GM19455 (cell line): ENCODE measurements at regions not wholly inside any gene's neighbourhood (a gene's known extent, or its start where the extent isn't known, plus 50 kb on each side); places are given as distances from the start of the nearest gene placed in this dataset.
A peak's percentile ranks its signal among the peaks of the same experiment; 100 is the strongest.

ENCODE experiments used
- ATAC-seq: cut with Tn5 transposase; IDR thresholded peaks from one replicate; pipeline ENCODE4 v1.9.1; 2021; ENCODE audit not compliant: unreplicated experiment

DNA sequence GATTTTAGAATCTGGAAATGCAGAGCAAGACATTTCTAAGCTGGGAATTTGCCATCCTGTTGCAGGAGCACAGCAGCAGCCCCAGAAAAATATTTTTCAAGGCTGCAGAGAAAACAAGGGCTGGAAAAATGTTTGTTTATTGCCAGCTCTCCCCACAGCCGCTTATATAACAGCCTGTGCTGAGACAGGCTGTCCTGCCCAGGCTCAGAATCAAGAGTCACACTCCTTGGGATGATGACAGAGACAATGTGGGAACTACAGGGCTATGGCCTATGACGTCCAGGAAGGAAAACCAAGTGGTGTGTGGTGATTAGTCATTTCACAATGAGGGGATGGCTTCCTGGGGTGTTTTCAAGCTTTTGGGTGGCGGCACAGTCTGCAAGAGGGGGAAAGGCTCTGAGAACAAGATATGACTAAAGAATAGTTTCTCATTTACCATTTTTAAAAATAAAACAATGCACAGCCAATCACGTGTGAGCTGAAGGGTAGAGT lies 136.3 kb upstream of the SERP2 start:
- ATAC-seq, result no peak

DNA sequence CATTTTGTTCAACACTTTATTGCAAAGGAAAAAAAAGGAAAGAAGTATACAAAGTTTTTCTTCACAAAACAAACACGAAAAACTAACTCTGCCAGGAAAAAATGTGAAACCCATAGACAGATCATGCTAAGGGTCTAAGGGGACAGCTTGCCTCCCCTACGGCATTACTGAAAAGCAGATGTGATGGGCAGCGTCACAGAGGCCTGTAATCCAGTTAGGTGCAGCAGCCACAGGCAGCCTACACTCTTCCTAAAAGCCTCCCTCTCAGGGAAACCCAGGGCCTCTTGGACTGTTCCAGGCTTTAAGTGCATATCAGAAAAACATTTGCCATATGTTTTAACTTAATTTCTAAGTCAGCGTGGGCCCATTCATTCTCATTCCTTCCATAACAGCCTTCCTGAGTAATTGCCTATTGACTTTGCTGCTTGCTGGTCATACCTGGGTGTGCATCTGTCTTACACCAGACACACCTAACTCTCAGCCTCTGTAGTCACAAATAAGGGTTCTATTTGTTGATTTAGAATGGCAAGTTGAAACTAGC lies 135.7 kb upstream of the SERP2 start:
- ATAC-seq, result no peak

DNA sequence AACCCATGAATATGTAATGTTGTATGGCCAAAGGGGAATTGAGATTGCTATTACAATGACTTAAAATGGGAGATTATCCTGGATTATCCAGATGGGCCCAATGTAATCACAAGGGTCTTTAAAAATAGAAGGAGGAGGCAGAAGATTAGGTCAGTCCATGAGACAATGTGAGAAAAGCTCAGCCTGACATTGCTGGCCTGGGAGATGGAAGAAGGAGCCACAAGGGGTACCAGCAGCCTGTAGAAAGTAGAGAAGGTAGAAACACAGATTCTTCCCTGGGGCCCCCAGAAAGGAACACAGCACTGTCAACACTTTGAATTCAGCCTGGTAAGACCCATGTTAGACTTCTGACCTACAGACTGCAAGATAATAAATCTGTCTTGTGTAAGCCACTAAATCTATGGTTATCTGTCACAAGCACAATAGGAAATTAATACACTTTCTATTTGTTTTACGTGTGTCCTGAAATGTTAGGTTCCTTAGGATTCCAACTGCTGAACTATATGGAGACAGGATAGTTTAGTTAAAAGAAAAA lies 132.9 kb upstream of the SERP2 start:
- ATAC-seq, result no peak

DNA sequence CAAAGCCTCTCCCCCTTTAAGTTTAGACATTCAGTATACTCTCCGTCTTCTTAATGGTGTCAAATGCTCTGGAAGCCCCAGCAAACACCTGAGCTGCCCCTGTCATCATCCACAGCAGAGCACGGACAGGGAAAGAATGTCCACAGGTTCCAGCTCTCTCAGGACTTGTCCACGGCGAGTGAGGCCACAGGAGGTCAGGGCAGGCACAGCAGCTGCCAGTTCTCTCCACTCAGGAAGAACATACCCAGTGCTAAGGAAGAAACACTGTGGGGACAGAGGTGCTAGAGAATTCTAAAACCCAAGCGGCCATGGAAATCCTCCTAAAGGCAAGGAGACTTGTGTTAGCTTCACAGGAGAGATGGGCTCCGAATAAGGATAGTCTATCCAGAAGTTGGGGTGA lies 132.0 kb upstream of the SERP2 start:
- ATAC-seq, result no peak

DNA sequence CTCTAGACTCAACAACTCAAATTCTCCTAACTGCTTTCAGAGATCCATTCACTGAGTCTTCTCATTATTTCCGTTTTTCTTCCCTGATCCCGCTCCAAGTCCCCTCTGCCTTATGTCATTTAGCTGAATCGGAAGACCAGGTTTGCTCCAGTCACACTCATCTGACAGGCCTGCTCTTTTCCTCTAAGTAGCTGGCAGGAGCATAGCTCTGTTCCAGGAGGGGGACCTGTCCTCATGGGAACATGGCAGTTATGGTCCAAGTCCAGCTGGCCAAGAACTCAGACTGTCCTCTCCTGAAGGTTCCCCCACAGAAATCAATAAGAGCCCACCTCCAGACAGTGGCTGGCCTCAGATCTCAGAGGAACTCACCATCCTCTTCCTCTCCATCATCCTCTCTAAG lies 130.9 kb upstream of the SERP2 start:
- ATAC-seq, result no peak

DNA sequence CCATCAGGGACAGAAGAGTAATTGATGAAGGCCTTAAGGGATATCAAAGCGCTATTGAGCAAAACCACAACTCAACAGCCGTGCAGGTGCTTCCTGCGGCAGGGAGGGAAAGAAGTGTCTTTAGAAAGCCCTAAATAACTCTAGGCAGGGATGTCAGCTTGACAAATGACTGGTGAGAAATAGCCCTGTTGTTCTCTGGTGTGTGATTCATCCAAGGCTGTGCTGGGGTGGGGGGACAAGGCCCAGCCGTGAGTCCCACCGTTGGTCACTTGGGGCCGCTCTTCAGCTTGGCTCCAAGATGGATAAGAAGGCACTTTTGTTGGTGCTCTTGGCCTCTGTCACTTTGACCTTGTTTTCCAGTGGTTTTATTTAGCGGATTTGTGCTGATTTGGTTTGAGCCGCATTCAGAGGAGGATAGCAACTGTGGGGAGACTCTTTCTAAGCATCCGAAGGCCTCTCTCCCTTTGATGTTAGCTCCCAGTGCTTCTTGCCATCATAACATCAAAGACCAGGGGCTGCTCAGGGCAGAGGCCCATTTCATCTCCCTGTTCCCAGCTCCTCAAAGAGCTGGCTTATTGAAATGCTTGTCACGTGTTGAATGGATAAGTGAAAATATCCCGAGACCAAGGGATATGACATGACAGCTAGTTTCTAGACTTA lies 130.3 kb upstream of the SERP2 start:
- no peak for ATAC-seq

DNA sequence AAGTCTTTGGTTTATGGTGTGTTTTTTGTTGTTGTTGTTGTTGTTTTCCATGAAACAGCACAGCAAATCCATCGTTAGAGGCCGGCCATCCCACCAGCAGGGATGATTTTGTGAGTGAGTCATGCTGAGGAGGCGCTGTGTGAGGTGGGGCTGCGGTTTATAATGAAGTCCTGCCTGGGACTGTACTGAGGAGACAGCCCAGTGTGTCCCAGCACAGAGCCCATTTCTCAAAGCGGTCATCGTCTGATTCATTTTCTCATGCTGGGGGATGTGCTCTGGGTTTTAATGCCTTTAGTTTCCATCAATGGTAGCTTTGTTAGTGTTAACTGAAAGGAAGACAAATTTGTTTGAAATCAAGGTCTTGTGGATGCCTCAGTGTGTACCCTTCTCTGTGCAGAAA lies 129.3 kb upstream of the SERP2 start:
- ATAC-seq, result no peak

DNA sequence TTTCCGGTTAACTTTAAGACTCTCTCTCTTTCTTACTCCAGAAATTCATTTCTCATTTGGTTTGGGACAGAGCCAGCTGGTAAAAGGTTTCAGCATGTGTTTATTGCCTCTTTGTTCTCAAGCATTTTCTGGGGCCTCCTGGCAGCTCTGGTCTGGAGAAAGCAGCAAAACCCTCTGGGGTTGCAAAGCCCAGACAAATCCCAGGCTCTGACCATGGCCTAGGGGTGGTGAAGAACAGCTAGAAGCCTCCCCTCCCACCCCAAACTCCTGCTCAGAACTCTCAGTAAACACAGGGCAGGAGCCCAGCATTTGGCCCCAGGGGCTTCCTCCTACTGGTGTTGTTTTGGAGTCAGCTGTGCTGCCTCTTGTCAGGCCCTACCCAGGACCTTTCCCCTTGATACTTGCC lies 124.2 kb upstream of the SERP2 start:
- ATAC-seq, result no peak

DNA sequence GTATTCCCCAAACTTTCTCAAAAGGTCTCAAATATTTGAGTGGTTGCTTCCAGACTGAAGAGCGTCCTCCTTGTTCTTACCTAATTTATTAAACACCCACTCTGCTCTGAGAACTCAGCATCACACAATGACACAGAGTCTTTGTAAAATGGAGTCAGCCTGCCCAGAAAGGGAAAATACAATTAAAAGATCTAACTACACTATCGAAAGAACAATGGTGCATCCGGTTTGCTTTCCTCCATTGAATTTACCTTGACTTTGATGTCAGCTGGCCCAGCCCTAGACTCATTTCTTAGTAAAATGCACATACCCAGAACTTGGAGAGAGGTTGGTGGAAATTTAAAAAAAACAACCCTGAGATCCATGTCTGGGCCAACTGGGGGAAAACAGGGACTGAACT lies 120.7 kb upstream of the SERP2 start:
- no peak for ATAC-seq

DNA sequence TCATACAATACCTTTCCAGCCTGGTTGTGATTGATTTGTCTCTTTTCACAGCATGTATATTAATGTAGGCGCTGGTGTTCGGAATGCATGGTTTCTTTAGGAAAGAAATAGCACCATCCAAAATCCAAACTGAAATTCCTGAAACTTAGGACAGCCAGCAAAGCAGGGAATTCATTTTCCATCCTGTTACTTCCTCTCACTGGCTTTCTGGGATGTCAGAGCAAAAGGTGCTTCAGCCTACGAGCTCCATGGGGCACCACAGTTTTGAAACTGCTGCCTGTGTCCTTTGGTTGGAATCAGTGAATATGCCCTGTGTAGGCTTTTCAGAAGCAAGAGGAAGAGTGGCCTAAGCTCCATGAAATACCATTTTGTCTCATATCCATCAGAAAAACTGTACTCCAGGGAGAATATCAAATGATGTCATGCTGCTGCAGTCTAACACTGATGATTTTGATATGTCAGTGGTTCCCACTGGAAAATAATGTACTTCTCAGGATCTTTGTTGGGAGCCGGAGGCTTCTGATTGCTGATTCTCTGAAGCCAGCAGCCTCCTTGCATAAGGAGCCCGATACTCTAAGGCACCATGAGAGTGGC lies 117.8 kb upstream of the SERP2 start:
- no peak for ATAC-seq

DNA sequence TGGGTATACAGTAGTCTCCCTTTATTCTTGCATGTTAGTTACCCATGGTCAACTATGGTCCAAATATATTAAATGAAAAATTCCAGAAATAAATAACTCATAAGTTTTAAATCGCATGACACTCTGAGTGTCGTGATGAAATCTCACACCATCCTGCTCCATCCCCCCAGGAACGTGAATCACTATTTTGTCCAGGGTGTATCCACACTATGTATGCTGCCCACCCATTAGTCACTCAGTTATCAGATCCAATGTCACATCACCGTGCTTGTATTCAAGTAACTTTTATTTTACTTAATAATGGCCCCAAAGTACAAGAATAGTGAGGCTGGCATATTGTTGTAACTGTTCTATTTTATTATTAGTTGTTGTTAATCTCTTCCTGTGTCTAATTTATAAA lies 115.8 kb upstream of the SERP2 start:
- no peak for ATAC-seq

DNA sequence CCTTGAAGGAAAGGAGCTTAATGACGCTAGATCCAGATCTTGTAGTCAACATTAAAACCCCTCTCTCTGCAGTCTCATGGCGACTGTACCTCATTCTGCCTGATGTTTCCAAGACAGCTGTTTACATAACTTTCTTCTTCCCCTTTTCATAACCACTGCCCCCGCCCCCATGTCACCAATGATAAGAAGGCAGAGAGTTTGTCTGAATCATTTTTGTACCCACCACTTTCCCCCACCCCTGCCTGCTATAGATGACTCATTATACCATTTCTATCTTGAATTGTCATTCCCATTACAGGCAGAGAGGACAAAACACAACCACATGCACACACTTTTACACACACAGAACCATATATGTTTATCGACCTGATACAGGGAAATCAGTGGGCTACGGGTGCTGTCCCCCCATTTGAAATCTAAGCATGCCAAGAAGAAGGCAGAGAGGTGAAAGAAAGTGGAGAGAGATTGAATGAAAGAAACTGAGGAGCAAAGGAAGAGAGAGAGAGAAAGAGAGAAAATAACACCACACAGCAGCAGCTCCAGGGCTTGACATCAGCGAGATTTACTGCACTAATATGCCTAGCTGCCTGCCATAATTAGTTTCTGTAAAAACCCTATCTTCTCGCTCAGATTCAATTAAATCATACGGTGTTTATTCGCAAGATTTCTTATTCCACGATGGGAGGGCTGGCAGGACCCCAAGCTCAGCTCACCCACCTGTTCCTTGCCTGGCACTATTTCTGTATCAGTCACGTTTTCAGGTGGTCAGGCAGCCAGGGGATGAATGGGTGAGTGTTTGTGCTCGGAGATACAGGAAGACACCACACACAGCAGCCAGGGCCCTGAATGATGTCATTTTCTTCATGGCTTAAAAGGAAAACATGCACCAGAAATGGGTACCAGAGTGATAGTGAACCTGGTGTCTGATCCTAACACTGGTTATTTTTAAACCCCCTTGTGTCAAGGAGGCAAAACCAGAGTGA lies 114.3 kb upstream of the SERP2 start:
- peak; percentile 62 for ATAC-seq

DNA sequence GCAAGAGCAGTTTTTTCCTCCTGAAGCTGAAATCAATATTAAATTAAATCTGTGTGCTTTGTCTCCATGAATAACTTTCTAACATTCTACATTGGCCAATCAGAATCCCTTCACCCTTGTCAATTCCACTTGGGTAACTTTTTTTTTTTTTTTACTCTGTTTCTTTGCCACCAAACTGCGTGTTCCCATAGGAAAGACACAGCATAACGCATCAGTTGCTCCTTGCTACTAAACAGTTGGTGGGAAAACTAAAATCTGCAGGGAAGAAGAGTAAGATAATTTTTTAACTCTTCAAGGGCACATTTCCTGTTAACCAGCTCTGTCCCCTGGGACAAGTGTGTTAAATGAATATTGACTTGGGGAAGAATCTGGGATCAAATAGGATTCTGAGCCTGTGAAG lies 113.3 kb upstream of the SERP2 start:
- no peak for ATAC-seq

DNA sequence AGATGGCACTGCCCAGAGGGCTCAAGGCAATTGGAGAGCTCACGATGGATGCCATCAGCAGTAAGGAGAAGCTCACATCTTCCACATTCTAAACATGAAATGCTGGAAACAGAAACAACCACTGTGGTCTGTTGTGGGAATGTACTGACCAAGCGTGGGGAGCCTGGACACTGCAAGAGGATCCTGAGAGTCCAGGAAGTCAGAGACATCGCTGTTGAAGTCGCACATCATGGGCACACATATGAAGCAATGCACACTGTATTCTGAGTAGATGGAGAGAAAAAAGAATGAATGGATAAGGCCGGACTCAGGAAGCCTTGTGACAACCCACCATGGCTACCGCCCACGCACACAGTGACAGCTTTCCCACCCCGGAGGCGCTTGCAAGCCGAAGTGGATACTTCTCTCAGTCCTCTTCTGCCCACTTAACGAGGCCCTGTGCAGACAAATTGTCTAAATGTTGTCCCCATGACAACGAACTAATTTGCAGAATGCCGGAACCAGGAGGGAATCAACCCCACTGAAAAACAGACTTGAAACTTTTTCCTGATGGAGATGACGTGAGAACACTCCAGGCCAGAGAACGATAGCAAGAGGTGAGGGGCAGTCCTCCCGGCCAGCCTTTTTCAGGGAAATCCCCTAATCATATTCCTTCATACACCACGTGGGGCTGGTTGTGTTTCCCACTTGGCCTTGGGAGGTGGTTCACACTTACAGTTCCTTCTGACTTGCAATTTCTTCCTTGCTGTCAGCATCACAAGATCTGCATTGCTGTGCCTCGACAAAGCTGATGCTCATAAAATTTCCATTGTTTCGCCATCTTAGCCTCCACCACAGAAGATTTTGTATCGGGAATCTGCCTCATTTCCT lies 109.6 kb upstream of the SERP2 start:
- no peak for ATAC-seq

DNA sequence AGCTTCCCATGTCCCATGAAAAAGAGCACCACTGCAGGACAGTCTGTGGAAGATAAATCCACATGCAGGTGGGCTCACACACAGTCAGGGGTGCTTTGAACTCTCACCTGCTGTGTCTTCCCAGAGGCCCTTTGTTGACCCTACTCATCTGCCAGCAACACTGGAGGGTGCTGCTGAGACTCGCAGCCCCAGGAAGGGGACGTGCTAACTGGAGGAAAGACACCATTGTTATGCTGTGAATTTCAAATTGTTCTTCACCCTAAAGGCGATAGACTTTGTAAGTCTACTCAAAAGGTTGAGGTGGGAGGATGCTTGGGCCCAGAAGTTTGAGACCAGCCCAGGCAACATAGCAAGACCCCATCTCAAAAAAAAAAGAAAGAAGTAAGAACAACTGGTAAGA lies 107.3 kb upstream of the SERP2 start:
- no peak for ATAC-seq

DNA sequence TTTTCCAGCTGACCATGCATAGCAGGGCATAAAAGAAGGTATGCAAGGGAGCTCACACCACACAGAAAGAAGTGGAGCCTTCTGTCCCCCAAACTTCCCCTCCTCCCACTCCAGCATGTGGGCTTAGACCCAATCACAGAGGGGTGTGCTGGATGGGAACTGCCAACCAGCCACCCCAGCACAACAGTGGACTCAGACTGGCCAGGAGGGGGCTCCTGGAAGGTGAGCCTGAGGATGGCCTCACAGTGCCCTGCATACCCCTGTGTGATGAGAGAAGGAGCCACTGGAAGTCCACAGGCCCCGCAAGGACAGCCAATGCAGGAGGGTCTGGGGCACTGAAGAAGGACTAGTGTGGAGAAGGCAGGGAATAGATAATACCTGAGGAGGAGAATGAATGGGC lies 106.9 kb upstream of the SERP2 start:
- ATAC-seq, result no peak

DNA sequence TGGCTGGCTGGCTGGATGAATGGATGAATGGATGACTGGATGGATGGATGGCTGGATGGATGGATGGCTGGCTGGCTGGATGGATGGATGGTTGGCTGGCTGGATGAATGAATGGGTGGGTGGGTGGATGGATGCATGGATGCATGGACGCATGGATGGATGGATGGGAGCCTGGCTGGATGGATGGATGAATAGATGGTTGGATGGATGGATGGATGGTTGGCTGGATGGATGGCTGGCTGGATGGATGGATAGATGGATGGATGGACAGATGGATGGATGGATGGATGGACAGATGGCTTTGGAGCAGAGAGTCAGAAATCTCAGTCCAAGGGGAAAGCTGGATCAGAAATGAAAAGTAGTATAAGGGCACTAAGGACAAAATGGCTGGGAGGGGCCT lies 106.4 kb upstream of the SERP2 start:
- ATAC-seq, result no peak

DNA sequence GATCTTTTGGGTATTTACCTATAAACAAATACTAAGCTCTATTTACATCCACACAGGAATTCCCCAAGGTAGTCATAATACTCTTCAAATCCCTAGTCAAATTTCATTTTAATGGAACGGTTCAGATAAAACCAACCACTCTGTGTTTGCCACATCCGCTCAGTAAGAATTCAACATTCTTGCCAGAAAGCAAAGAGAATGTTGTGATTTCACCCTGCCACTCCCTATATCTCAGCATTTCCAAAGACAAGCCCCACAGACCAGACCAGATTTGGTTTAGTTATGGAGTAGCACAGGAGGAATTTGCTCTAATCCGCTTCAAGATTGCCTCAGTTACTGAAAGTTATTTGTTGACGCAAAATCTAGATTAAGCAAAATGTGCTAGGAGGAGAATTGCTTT lies 105.6 kb upstream of the SERP2 start:
- no peak for ATAC-seq

DNA sequence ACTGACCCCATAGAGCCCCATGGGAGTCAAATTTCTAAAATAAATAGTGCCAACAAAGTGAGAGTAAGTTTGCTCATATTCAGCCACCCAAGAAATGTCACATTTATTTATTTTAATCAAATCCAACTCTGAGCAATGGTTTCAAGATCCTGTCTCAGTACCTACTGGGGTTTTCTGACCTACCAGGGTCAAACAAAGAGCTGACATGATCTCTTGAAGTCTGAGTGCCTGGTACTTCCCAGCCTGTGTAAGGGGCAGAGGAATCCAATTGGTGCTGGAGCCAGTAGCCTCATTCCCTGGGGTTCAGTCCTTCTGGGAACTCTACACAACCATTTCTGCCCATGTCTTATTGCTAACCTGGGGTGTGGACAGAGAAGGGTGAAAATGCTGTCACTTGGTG lies 104.6 kb upstream of the SERP2 start:
- no peak for ATAC-seq

DNA sequence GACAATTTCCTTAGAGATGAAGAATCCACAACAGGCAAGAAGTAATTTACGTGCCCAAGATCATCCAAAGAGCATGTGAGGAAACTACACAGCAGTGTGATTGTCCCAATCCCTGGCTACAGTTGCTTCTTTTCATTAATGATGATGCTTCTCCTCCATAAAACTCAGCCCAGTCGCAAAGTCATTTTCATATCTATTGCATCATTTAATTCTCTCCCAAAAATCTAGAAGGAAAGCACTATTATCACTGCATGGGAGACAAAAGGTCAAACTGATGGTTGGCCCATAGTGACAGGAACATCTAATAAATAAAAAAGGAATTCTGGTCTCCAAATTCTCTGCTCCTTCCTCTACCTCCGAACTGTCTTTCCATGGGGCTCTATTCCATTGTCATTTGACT lies 103.5 kb upstream of the SERP2 start:
- ATAC-seq, result no peak
